Activated CD4-positive, alpha-beta T cell treated with anti-CD3 and anti-CD28 coated beads, Interleukin-2, amount 10 ng/mL, durations not matched to agents 7 days and 5 days (primary cell): ENCODE measurements at regions not wholly inside any gene's neighbourhood (a gene's known extent, or its start where the extent isn't known, plus 50 kb on each side); places are given as distances from the start of the nearest gene placed in this dataset.

Experiments used
- CTCF ChIA-PET: fragments of 350-600 bp; sonication (Branson Sonifier 250); formaldehyde crosslinking; loops from one replicate; lab custom pipeline; 2021; ENCODE audit warnings: antibody characterized with exemption; lab: Charles Lee
- POLR2A ChIA-PET: fragments of 350-600 bp; sonication (Branson Sonifier 250); formaldehyde crosslinking; loops from one replicate; lab custom pipeline; 2021; ENCODE audit warnings: antibody characterized with exemption; lab: Charles Lee
- DNase-seq: peaks from one replicate; pipeline ENCODE4 v3.0.0-alpha.2; 2020
- H3K27ac Mint-ChIP-seq: one replicate; pipeline ENCODE4 v1.8.0; 2021; ENCODE audit warnings: mild to moderate bottlenecking, moderate library complexity, mixed read lengths
- H3K27me3 Mint-ChIP-seq: one replicate; pipeline ENCODE4 v1.8.0; 2021; ENCODE audit warnings: mixed read lengths
- H3K36me3 Mint-ChIP-seq: one replicate; pipeline ENCODE4 v1.8.0; 2021; ENCODE audit warnings: low read depth, mixed read lengths
- H3K4me1 Mint-ChIP-seq: one replicate; pipeline ENCODE4 v1.8.0; 2021; ENCODE audit warnings: mixed read lengths
- H3K4me3 Mint-ChIP-seq: one replicate; pipeline ENCODE4 v1.8.0; 2021; ENCODE audit warnings: mild to moderate bottlenecking, moderate library complexity, mixed read lengths
- H3K9me3 Mint-ChIP-seq: one replicate; pipeline ENCODE4 v1.8.0; 2021; ENCODE audit warnings: mixed read lengths

GRCh38 chr5:97355775-97356174 is 172.7 kb upstream of the RIOK2 start:
- H3K36me3 Mint-ChIP-seq, result no peaks in the 10 kb centered on the region
- no peak overlapping the region for H3K27ac Mint-ChIP-seq
- H3K27me3 Mint-ChIP-seq, result no peaks in the 10 kb centered on the region
- POLR2A ChIA-PET, result no interaction called here
- no peak for DNase-seq
- no peak overlapping the region for H3K4me3 Mint-ChIP-seq
- H3K4me1 Mint-ChIP-seq, result no peaks in the 10 kb centered on the region
- peaks cover 13% of the 10 kb centered on the region for H3K9me3 Mint-ChIP-seq
- CTCF ChIA-PET, result no interaction called here

GRCh38 chr5:97363577-97363976 is 180.5 kb upstream of the RIOK2 start:
- ChIA-PET POLR2A (no interaction called here), CTCF (no interaction called here)
- H3K9me3 Mint-ChIP-seq, result peaks cover 4% of the 10 kb centered on the region
- no peak for DNase-seq
- H3K4me3 Mint-ChIP-seq, result no peak overlapping the region
- H3K27me3 Mint-ChIP-seq, result no peaks in the 10 kb centered on the region
- no peak overlapping the region for H3K27ac Mint-ChIP-seq
- no peaks in the 10 kb centered on the region for H3K36me3 Mint-ChIP-seq
- no peaks in the 10 kb centered on the region for H3K4me1 Mint-ChIP-seq

GRCh38 chr5:97364731-97365130 is 181.7 kb upstream of the RIOK2 start:
- H3K36me3 Mint-ChIP-seq, result no peaks in the 10 kb centered on the region
- H3K9me3 Mint-ChIP-seq, result peaks cover 5% of the 10 kb centered on the region
- H3K4me1 Mint-ChIP-seq, result no peaks in the 10 kb centered on the region
- POLR2A ChIA-PET, result no interaction called here
- no peaks in the 10 kb centered on the region for H3K27me3 Mint-ChIP-seq
- no peak overlapping the region for H3K4me3 Mint-ChIP-seq
- CTCF ChIA-PET, result no interaction called here
- no peak overlapping the region for H3K27ac Mint-ChIP-seq
- DNase-seq, result no peak

- CTCF ChIA-PET, result no interaction called here
- Mint-ChIP-seq H3K4me1 (no peaks in the 10 kb centered on the region), H3K9me3 (peaks cover 7% of the 10 kb centered on the region), H3K27ac (no peak overlapping the region), H3K36me3 (no peaks in the 10 kb centered on the region), H3K4me3 (no peak overlapping the region), H3K27me3 (no peaks in the 10 kb centered on the region)
- DNase-seq, result no peak
- POLR2A ChIA-PET, result interaction anchor here (0.6 kb wide), 1 partner anchor 8 kb away, joined by 5 read pairs; no protein-coding TSS in a partner anchor
Observed at GRCh38 chr5:97365163-97365845, 182.3 kb upstream of the RIOK2 start.

- H3K36me3 Mint-ChIP-seq, result no peaks in the 10 kb centered on the region
- ChIA-PET POLR2A (interaction anchor here (0.6 kb wide), 1 partner anchor 9 kb away, joined by 5 read pairs; no protein-coding TSS in a partner anchor), CTCF (no interaction called here)
- no peak overlapping the region for H3K27ac Mint-ChIP-seq
- no peak overlapping the region for H3K4me3 Mint-ChIP-seq
- H3K9me3 Mint-ChIP-seq, result peaks cover 8% of the 10 kb centered on the region
- DNase-seq, result no peak
- no peaks in the 10 kb centered on the region for H3K4me1 Mint-ChIP-seq
- H3K27me3 Mint-ChIP-seq, result no peaks in the 10 kb centered on the region
Observed at GRCh38 chr5:97365918-97366317, 182.9 kb upstream of the RIOK2 start.

GRCh38 chr5:97375959-97376358 is 192.9 kb upstream of the RIOK2 start:
- Mint-ChIP-seq H3K9me3 (peaks cover 4% of the 10 kb centered on the region), H3K36me3 (no peaks in the 10 kb centered on the region), H3K27me3 (no peaks in the 10 kb centered on the region), H3K4me3 (no peak overlapping the region), H3K4me1 (no peaks in the 10 kb centered on the region), H3K27ac (no peak overlapping the region)
- DNase-seq, result no peak
- POLR2A ChIA-PET, result no interaction called here
- CTCF ChIA-PET, result no interaction called here

GRCh38 chr5:97377582-97377981 is 194.5 kb upstream of the RIOK2 start:
- ChIA-PET CTCF (no interaction called here), POLR2A (no interaction called here)
- Mint-ChIP-seq H3K9me3 (no peaks in the 10 kb centered on the region), H3K27me3 (no peaks in the 10 kb centered on the region), H3K4me3 (no peak overlapping the region), H3K27ac (no peak overlapping the region), H3K4me1 (no peaks in the 10 kb centered on the region), H3K36me3 (no peaks in the 10 kb centered on the region)
- no peak for DNase-seq

GRCh38 chr5:97383996-97384395 is 200.9 kb upstream of the RIOK2 start:
- Mint-ChIP-seq H3K27ac (no peak overlapping the region), H3K4me3 (no peak overlapping the region), H3K9me3 (no peaks in the 10 kb centered on the region), H3K27me3 (no peaks in the 10 kb centered on the region), H3K36me3 (no peaks in the 10 kb centered on the region), H3K4me1 (no peaks in the 10 kb centered on the region)
- DNase-seq, result no peak
- ChIA-PET CTCF (no interaction called here), POLR2A (no interaction called here)

- CTCF ChIA-PET, result no interaction called here
- Mint-ChIP-seq H3K9me3 (no peaks in the 10 kb centered on the region), H3K4me1 (no peaks in the 10 kb centered on the region), H3K36me3 (no peaks in the 10 kb centered on the region), H3K4me3 (no peak overlapping the region), H3K27ac (no peak overlapping the region), H3K27me3 (no peaks in the 10 kb centered on the region)
- POLR2A ChIA-PET, result no interaction called here
- DNase-seq, result no peak
Observed at GRCh38 chr5:97388794-97389193, 205.7 kb upstream of the RIOK2 start.

GRCh38 chr5:97400537-97400936 is 217.5 kb upstream of the RIOK2 start:
- POLR2A ChIA-PET, result no interaction called here
- H3K27me3 Mint-ChIP-seq, result no peaks in the 10 kb centered on the region
- no peaks in the 10 kb centered on the region for H3K4me1 Mint-ChIP-seq
- no peak overlapping the region for H3K4me3 Mint-ChIP-seq
- no peak for DNase-seq
- no peaks in the 10 kb centered on the region for H3K9me3 Mint-ChIP-seq
- H3K36me3 Mint-ChIP-seq, result no peaks in the 10 kb centered on the region
- CTCF ChIA-PET, result no interaction called here
- no peak overlapping the region for H3K27ac Mint-ChIP-seq

GRCh38 chr5:97405941-97406340 is 222.9 kb upstream of the RIOK2 start:
- no peaks in the 10 kb centered on the region for H3K36me3 Mint-ChIP-seq
- POLR2A ChIA-PET, result no interaction called here
- DNase-seq, result no peak
- H3K4me3 Mint-ChIP-seq, result no peak overlapping the region
- CTCF ChIA-PET, result no interaction called here
- peaks cover 5% of the 10 kb centered on the region for H3K9me3 Mint-ChIP-seq
- H3K4me1 Mint-ChIP-seq, result no peaks in the 10 kb centered on the region
- H3K27ac Mint-ChIP-seq, result no peak overlapping the region
- no peaks in the 10 kb centered on the region for H3K27me3 Mint-ChIP-seq

GRCh38 chr5:97406946-97407676 is 224.1 kb upstream of the RIOK2 start:
- H3K9me3 Mint-ChIP-seq, result peaks cover 5% of the 10 kb centered on the region
- H3K4me3 Mint-ChIP-seq, result no peak overlapping the region
- POLR2A ChIA-PET, result no interaction called here
- H3K36me3 Mint-ChIP-seq, result no peaks in the 10 kb centered on the region
- H3K27ac Mint-ChIP-seq, result no peak overlapping the region
- H3K27me3 Mint-ChIP-seq, result no peaks in the 10 kb centered on the region
- CTCF ChIA-PET, result no interaction called here
- no peak for DNase-seq
- H3K4me1 Mint-ChIP-seq, result no peaks in the 10 kb centered on the region

GRCh38 chr5:97408331-97408730 is 225.3 kb upstream of the RIOK2 start:
- Mint-ChIP-seq H3K36me3 (no peaks in the 10 kb centered on the region), H3K27ac (no peak overlapping the region), H3K4me1 (no peaks in the 10 kb centered on the region), H3K9me3 (peaks cover 5% of the 10 kb centered on the region), H3K27me3 (no peaks in the 10 kb centered on the region), H3K4me3 (no peak overlapping the region)
- DNase-seq, result no peak
- ChIA-PET CTCF (no interaction called here), POLR2A (no interaction called here)
